Natural killer cell (primary cell): ENCODE measurements at regions not wholly inside any gene's neighbourhood (a gene's known extent, or its start where the extent isn't known, plus 50 kb on each side); places are given as distances from the start of the nearest gene placed in this dataset.

Experiments used
- ATAC-seq, 3 donors: fragments of 150-1000 bp in 2 of 3; fragments of 200-7000 bp in 1 of 3; cut with Tn5 transposase; 1 replicate in 1 of 3; 2 replicates in 2 of 3; pipeline ENCODE4 v1.10.0; 2021; ENCODE audit warnings: mild to moderate bottlenecking in 2 of 3, moderate library complexity in 2 of 3
- DNase-seq, 2 donors: peaks; one replicate each; pipeline versions ENCODE4 v3.0.0 to v3.0.0-alpha.2; 2013 to 2021; ENCODE audit warnings: mixed read lengths in 1 of 2
- H3K27ac ChIP-seq: one replicate; pipeline ENCODE4 v1.5.1; 2013; ENCODE audit warnings: mild to moderate bottlenecking, low read length
- H3K27me3 ChIP-seq: one replicate; pipeline ENCODE4 v1.6.1; 2013; ENCODE audit warnings: low read length; ENCODE audit not compliant: control insufficient read depth, insufficient read depth
- H3K36me3 ChIP-seq: one replicate; pipeline ENCODE4 v1.6.1; 2013; ENCODE audit warnings: low read length; ENCODE audit not compliant: control insufficient read depth, insufficient read depth
- H3K4me1 ChIP-seq: one replicate; pipeline ENCODE4 v1.6.1; 2013; ENCODE audit warnings: low read length; ENCODE audit not compliant: control insufficient read depth, insufficient read depth
- H3K4me3 ChIP-seq: one replicate; pipeline ENCODE4 v1.5.1; 2013; ENCODE audit warnings: low read length
- H3K9me3 ChIP-seq: one replicate; pipeline ENCODE4 v1.6.1; 2013; ENCODE audit warnings: low read length; ENCODE audit not compliant: control insufficient read depth, insufficient read depth
- H3K27ac Mint-ChIP-seq, 2 donors: one replicate each; pipeline ENCODE4 v1.8.0; 2022; ENCODE audit warnings: mild to moderate bottlenecking in 2 of 2, mixed read lengths in 2 of 2, moderate library complexity in 1 of 2
- H3K27me3 Mint-ChIP-seq, 2 donors: one replicate each; pipeline ENCODE4 v1.8.0; 2022; ENCODE audit warnings: low read depth in 2 of 2, mixed read lengths in 2 of 2
- H3K36me3 Mint-ChIP-seq: one replicate; pipeline ENCODE4 v1.8.0; 2022; ENCODE audit warnings: mixed read lengths
- H3K4me1 Mint-ChIP-seq, 2 donors: one replicate each; pipeline ENCODE4 v1.8.0; 2022; ENCODE audit warnings: mixed read lengths in 2 of 2
- H3K4me3 Mint-ChIP-seq: one replicate; pipeline ENCODE4 v1.8.0; 2022; ENCODE audit warnings: mild to moderate bottlenecking, moderate library complexity, mixed read lengths
- H3K9me3 Mint-ChIP-seq, 2 donors: one replicate each; pipeline ENCODE4 v1.8.0; 2022; ENCODE audit warnings: mixed read lengths in 2 of 2
- whole genome bisulfite sequencing: methylation state at CpG from one replicate; pipeline ENCODE4 v1.1.7; 2013; ENCODE audit warnings: missing lambda C conversion rate; ENCODE audit not compliant: insufficient coverage; 5-methylcytosine and 5-hydroxymethylcytosine counted together
- intact Hi-C: fragments of 100-400 bp; cut with micrococcal nuclease; formaldehyde crosslinking; loops from one replicate; pipeline ENCODE4 v1.14.2; 2022
- TF ChIP-seq, protein P1 (sequence below): fragments of 200-600 bp; IDR thresholded peaks from one replicate; pipeline ENCODE4 v1.8.0; 2022; ENCODE audit warnings: antibody characterized with exemption

DNA sequence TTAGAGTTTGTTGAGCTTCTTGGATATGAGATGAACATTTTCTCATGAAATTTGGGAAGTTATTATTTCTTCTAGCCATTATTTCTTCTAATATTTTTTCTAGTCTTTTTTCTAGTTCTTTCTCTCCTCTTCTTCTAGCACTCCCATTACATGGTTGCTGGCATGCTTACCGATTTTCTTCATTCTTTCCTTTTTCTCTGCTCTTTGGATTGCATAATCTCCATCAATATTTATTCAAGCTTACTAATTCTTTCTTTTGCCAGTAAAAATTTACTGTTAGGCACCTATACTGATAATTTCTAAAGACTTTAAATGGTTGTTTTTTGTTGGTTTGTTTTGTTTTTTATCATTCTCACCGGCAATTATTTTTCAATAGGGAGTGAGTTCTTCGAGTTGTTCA, 114.8 kb upstream of the RASEF start:
- no peak overlapping the region for H3K27ac ChIP-seq
- H3K27me3 ChIP-seq: no peaks in the 10 kb centered on the region
- H3K27ac Mint-ChIP-seq: no peak overlapping the region
- 89% methylated on average over 1 of the region's 3 CpGs for WGBS
- H3K4me3 ChIP-seq: no peak overlapping the region
- H3K27me3 Mint-ChIP-seq: no peaks in the 10 kb centered on the region
- no peaks in the 10 kb centered on the region for H3K4me1 ChIP-seq
- intact Hi-C loops: loop anchor here (10.0 kb wide), 1 partner anchor 57 kb away; no protein-coding TSS in a partner anchor
- H3K4me1 Mint-ChIP-seq: no peaks in the 10 kb centered on the region
- no peak overlapping the region for H3K4me3 Mint-ChIP-seq
- DNase-seq (no peak), ATAC-seq (no peak)
- H3K9me3 ChIP-seq: no peaks in the 10 kb centered on the region
- TF ChIP-seq, protein P1, sequence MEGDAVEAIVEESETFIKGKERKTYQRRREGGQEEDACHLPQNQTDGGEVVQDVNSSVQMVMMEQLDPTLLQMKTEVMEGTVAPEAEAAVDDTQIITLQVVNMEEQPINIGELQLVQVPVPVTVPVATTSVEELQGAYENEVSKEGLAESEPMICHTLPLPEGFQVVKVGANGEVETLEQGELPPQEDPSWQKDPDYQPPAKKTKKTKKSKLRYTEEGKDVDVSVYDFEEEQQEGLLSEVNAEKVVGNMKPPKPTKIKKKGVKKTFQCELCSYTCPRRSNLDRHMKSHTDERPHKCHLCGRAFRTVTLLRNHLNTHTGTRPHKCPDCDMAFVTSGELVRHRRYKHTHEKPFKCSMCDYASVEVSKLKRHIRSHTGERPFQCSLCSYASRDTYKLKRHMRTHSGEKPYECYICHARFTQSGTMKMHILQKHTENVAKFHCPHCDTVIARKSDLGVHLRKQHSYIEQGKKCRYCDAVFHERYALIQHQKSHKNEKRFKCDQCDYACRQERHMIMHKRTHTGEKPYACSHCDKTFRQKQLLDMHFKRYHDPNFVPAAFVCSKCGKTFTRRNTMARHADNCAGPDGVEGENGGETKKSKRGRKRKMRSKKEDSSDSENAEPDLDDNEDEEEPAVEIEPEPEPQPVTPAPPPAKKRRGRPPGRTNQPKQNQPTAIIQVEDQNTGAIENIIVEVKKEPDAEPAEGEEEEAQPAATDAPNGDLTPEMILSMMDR: no peak
- H3K36me3 ChIP-seq: no peaks in the 10 kb centered on the region
- H3K9me3 Mint-ChIP-seq: peaks cover 9 to 11% of the 10 kb centered on the region in 2 donors
- H3K36me3 Mint-ChIP-seq: peaks cover 11% of the 10 kb centered on the region

GRCh38 chr9:83167126-83167525, 104.2 kb upstream of the RASEF start:
- no peaks in the 10 kb centered on the region for H3K4me1 Mint-ChIP-seq
- 80% methylated on average over 1 of the region's 1 CpG for WGBS
- intact Hi-C loops: no loop called here
- H3K27me3 Mint-ChIP-seq: no peaks in the 10 kb centered on the region
- H3K4me3 Mint-ChIP-seq: no peak overlapping the region
- Histone ChIP-seq H3K36me3 (no peaks in the 10 kb centered on the region), H3K27ac (no peak overlapping the region), H3K4me3 (no peak overlapping the region), H3K4me1 (no peaks in the 10 kb centered on the region), H3K27me3 (no peaks in the 10 kb centered on the region), H3K9me3 (no peaks in the 10 kb centered on the region)
- no peak for ATAC-seq
- peaks cover 9 to 16% of the 10 kb centered on the region in 2 donors for H3K9me3 Mint-ChIP-seq
- no peaks in the 10 kb centered on the region for H3K36me3 Mint-ChIP-seq
- TF ChIP-seq, protein P1: no peak
- no peak for DNase-seq
- H3K27ac Mint-ChIP-seq: no peak overlapping the region

DNA sequence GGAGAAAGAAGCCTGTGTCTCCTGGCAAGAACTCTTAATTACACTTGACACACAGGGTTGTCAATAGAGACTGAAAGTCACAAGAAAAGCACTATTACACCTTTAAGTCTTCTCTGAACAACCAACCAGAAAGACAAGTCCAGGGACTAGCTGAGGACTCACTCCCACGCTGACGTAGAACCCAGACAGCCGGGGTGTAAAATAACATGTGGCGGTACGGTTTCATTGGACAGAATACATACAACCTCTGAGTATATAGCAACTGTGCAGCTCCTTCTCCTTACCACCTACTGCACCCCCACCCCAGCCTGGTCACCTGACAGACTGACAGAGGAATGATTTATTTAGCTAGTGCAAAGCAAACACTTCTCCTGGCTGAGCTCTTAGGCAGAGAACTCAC, 103.4 kb upstream of the RASEF start:
- no peak overlapping the region for H3K27ac Mint-ChIP-seq
- TF ChIP-seq, protein P1: no peak
- no peak overlapping the region for H3K4me3 Mint-ChIP-seq
- ATAC-seq: no peak
- no peaks in the 10 kb centered on the region for H3K36me3 ChIP-seq
- H3K4me1 ChIP-seq: no peaks in the 10 kb centered on the region
- WGBS: 96% methylated on average over 5 of the region's 5 CpGs
- H3K27ac ChIP-seq: no peak overlapping the region
- no peaks in the 10 kb centered on the region for H3K9me3 ChIP-seq
- no peaks in the 10 kb centered on the region for H3K27me3 Mint-ChIP-seq
- H3K4me3 ChIP-seq: no peak overlapping the region
- H3K27me3 ChIP-seq: no peaks in the 10 kb centered on the region
- no peak for DNase-seq
- intact Hi-C loops: no loop called here
- no peaks in the 10 kb centered on the region for H3K36me3 Mint-ChIP-seq
- peaks cover 7 to 12% of the 10 kb centered on the region in 2 donors for H3K9me3 Mint-ChIP-seq
- H3K4me1 Mint-ChIP-seq: no peaks in the 10 kb centered on the region

DNA sequence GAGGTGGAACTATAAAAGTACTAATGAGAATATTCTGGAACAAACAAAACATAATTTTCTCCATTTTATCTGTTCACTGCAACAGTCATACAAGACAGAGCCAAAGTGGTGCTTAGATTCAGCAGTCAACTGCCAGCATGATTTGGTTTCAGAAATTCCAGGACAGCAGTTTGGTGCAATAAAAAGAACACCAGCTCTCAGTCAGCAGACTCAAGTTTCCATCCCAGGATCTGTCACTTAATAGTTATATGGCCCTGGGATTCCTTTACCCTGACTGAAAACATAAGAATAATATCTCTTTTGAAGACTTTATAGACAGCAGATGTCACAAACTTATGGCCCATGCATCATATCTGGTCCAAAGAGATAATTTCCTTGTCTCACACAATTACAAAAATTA, 92.8 kb upstream of the RASEF start:
- Histone ChIP-seq H3K9me3 (no peaks in the 10 kb centered on the region), H3K36me3 (no peaks in the 10 kb centered on the region), H3K27me3 (no peaks in the 10 kb centered on the region), H3K4me1 (no peaks in the 10 kb centered on the region), H3K4me3 (no peak overlapping the region), H3K27ac (no peak overlapping the region)
- no peak for DNase-seq
- Mint-ChIP-seq H3K27me3 (no peaks in the 10 kb centered on the region), H3K4me1 (no peaks in the 10 kb centered on the region), H3K9me3 (peaks cover 6% of the 10 kb centered on the region in 2 donors), H3K4me3 (no peak overlapping the region), H3K36me3 (no peaks in the 10 kb centered on the region), H3K27ac (no peak overlapping the region)
- TF ChIP-seq, protein P1: no peak
- intact Hi-C loops: no loop called here
- ATAC-seq: no peak
